NB4 (cell line): ENCODE measurements at regions not wholly inside any gene's neighbourhood (a gene's known extent, or its start where the extent isn't known, plus 50 kb on each side); places are given as distances from the start of the nearest gene placed in this dataset.

Experiments used
- DNase-seq: peaks from one replicate; pipeline ENCODE4 v3.0.0; 2010; ENCODE audit warnings: low read depth
- H3K4me3 ChIP-seq: one replicate; pipeline ENCODE4 v1.5.1; 2011; ENCODE audit warnings: mild to moderate bottlenecking, low read depth, low read length, moderate library complexity
- CTCF ChIP-seq: IDR thresholded peaks from one replicate; pipeline ENCODE4 v1.5.1; 2012; ENCODE audit warnings: low read depth, low read length
- MYC ChIP-seq: IDR thresholded peaks from 2 replicates; pipeline ENCODE4 v1.6.1; 2011; ENCODE audit warnings: low read depth, low read length
- POLR2A ChIP-seq: IDR thresholded peaks from 2 replicates; pipeline ENCODE4 v1.6.1; 2011; ENCODE audit warnings: mild to moderate bottlenecking; ENCODE audit not compliant: insufficient read length; ENCODE audit errors: extremely low read depth
- TF ChIP-seq, protein P1 (sequence below): IDR thresholded peaks from 2 replicates; pipeline ENCODE4 v1.6.1; 2011; ENCODE audit warnings: low read depth, low read length

DNA sequence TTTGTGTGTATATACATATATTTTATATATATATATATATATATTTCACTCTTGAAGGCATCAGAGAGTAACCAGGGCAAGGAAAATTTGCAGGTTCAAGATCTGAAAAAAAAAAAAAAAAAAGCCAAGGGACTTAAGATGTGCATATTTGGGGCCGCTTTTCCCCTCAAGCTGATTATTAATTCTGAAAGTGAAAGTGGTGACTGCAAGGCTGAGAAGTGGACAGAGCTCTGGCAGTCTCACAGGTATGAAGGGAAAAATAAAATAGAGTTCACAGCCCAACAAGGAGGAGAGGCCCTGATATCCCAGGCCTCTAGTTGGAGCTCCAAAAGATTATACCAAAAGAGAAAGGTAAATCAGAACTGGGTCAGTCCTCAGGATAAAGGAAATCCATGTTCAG lies 234.4 kb upstream of the GAS1 start:
- no peak for DNase-seq
- TF ChIP-seq MYC, result no peak
- TF ChIP-seq CTCF, result no peak
- TF ChIP-seq, protein P1, sequence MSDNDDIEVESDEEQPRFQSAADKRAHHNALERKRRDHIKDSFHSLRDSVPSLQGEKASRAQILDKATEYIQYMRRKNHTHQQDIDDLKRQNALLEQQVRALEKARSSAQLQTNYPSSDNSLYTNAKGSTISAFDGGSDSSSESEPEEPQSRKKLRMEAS, result no peak
- TF ChIP-seq POLR2A, result no peak

DNA sequence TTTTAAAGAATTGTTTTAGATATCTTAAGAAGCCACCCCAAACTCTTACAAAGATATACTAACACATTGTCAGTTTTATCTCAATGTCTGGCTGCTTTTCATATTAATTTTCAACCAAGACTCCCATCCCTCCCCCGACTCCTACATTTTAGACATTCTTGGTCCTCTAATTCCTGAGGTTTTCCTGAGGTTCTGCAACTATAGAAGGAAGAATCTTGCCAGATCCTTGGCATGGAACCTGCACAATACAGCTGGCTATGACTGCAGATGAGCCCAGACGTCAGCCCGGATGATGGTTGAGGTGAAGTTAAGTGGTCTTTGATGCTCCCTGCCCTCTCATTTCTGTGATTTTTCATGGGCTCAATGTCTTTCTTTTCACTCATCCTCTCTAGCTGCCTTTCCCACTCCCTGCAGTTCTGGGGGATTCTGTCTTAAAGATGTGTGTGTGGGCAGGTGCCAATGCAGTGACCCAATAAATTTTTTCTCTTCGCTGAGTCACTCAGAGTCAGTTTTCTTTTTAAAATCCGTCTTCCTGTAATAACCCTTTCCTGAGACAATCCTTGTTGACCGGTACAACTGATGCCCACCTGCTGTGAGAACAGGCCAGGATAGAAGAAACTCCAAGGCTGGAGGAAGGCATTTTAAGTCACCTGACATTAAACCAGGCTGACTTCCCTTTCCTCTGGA lies 237.8 kb upstream of the GAS1 start:
- no peak overlapping the region for H3K4me3 ChIP-seq
- TF ChIP-seq MYC (no peak), POLR2A (no peak), CTCF (no peak)
- TF ChIP-seq, protein P1, result no peak
- no peak for DNase-seq

More for the DNA sequence above, 234.4 kb upstream of the GAS1 start:
- H3K4me3 ChIP-seq, result no peak overlapping the region

- TF ChIP-seq, protein P1, result no peak
- TF ChIP-seq MYC, result no peak
- no peak for TF ChIP-seq POLR2A
- TF ChIP-seq CTCF, result no peak
- DNase-seq, result no peak
- H3K4me3 ChIP-seq, result no peak overlapping the region
These were observed 240.3 kb upstream of the GAS1 start for GRCh38 chr9:87187656-87188055.

- no peak for TF ChIP-seq POLR2A
- no peak for TF ChIP-seq CTCF
- TF ChIP-seq, protein P1, result no peak
- no peak for TF ChIP-seq MYC
- no peak overlapping the region for H3K4me3 ChIP-seq
- no peak for DNase-seq
These were observed 241.7 kb upstream of the GAS1 start for GRCh38 chr9:87189006-87189405.

DNA sequence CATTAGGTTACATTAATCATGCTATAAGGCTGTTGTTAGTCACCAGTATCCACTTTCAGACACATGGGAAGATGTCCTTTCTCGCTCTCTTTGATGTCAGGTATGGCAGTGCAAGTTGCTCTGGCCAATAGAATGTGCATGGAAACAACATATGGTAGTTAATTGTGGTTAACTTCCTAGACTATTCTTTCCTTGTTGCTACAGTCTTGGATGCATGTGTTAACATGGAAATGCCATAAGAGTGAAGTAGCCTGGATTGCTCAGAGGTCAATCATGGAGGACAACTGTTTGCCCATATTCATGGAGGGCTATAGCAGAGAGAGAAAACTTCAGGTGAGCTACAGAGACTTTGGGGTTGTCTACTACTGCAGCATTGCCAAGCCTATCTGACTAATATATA lies 245.8 kb upstream of the GAS1 start:
- H3K4me3 ChIP-seq, result no peak overlapping the region
- TF ChIP-seq CTCF, result no peak
- no peak for TF ChIP-seq POLR2A
- TF ChIP-seq, protein P1, result no peak

More for the DNA sequence above, 245.8 kb upstream of the GAS1 start:
- no peak for DNase-seq
